ENCODE measurements at regions not wholly inside any gene's neighbourhood (a gene's known extent, or its start where the extent isn't known, plus 50 kb on each side); places are given as distances from the start of the nearest gene placed in this dataset.

DNA sequence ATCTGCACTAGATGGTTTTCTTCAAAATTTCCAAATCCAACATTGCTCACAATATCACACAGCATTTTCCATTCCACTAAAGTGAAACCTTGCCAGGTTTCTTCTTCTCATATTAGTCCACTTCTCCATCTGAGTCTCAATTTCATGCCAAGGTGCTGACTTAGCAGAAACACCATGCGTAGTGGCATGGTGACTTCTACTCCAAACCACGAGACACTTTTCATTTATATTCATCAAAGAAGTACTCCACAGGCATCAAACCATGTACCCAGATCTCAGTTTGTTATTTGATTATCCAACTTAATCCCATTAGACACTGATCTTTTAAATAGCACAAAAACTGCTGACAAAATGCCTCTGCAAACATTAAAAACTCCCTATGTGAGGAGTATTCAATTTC lies 233.4 kb upstream of the ITGA1 start:
- no peak overlapping the region for H3K4me3 ChIP-seq (ENCODE audit: low read depth, low read length)
- TF ChIP-seq CTCF (IDR thresholded peaks at IDR 0.05; ENCODE audit: low read depth, low read length), result no peak

GRCh38 chr5:52560366-52560765 lies 227.3 kb upstream of the ITGA1 start:
- TF ChIP-seq CTCF (IDR thresholded peaks at IDR 0.05; ENCODE audit: low read depth, low read length), result no peak
- H3K4me3 ChIP-seq (ENCODE audit: low read depth, low read length), result no peak overlapping the region

DNA sequence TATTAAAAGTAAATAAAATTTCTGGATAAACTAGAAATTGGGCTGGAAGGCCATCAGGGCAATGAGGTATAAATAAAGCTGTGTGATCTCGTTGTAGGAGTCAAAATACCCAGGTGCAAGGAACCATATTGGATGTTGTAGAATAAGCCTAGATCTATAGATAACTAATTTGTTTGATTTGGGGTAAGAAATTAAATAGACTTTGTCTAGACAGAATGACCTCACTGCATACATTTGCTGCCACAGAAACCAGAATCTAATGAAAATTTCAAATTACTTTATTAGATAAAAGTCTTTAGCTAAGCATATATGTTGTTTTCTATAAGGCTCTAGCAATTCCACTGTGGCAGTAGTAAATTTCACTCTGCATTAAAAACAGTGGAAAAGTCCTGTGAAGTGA lies 225.2 kb upstream of the ITGA1 start:
- H3K4me3 ChIP-seq (ENCODE audit: low read depth, low read length), result no peak overlapping the region
- TF ChIP-seq CTCF (IDR thresholded peaks at IDR 0.05; ENCODE audit: low read depth, low read length), result no peak

GRCh38 chr5:52564587-52564986 lies 223.1 kb upstream of the ITGA1 start:
- H3K4me3 ChIP-seq (ENCODE audit: low read depth, low read length), result no peak overlapping the region
- TF ChIP-seq CTCF (IDR thresholded peaks at IDR 0.05; ENCODE audit: low read depth, low read length), result no peak

DNA sequence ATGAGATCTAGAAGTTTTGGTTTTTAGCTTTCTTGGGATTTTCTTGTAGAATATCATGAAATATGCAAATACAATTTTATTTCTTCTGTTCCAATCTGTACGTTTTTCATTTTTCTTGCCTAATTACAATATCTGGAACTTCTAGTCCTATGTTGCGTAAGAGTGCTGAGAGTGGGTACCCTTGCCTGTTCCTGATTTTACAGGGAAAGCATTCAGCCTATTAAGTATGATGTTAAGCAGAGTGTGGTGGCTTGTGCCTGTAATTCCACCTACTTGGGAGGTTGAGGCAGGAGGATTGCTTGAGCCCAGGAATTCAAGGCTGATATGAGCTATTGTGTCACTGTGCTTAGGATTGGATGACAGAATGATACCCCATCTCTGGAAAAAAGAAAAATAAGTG lies 210.2 kb upstream of the ITGA1 start:
- TF ChIP-seq CTCF (IDR thresholded peaks at IDR 0.05; ENCODE audit: low read depth, low read length), result no peak
- no peak overlapping the region for H3K4me3 ChIP-seq (ENCODE audit: low read depth, low read length)

- no peak overlapping the region for H3K4me3 ChIP-seq (ENCODE audit: low read depth, low read length)
- no peak for TF ChIP-seq CTCF (IDR thresholded peaks at IDR 0.05; ENCODE audit: low read depth, low read length)
Observed at GRCh38 chr5:52579391-52579790, 208.3 kb upstream of the ITGA1 start.

DNA sequence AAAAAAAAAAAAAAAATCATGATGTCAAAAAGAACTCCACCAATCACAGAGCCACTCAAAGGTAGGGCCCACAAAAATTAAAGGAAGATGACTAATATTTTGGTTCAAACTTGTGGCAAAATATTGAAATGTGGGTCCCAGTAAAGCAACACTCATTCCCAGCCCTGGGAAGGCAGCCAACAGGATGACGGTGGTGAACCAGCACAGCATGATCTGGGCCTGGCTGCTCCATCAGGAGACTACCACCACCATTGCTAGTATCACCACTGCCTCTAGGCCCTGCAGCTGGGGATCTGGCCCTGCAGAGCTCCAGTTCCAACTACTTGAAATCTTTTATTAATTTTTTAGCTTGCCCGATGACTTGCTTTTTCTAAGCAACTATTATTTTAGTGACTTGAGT lies 206.8 kb upstream of the ITGA1 start:
- H3K4me3 ChIP-seq (ENCODE audit: low read depth, low read length), result no peak overlapping the region
- no peak for TF ChIP-seq CTCF (IDR thresholded peaks at IDR 0.05; ENCODE audit: low read depth, low read length)

Measured in WI38 (cell line).